ENCODE measurements at regions not wholly inside any gene's neighbourhood (a gene's known extent, or its start where the extent isn't known, plus 50 kb on each side); places are given as distances from the start of the nearest gene placed in this dataset.
"Not testable (repeated sequence)": the region's sequence is repeated elsewhere in the genome, so short reads cannot be mapped to it uniquely, and the experiment has no call there.

- no peak overlapping the region for H3K4me3 ChIP-seq (ENCODE audit: low read length)
- no peak overlapping the region for H3K27ac ChIP-seq (ENCODE audit: low read length)
- peaks cover 3% of the 10 kb centered on the region for H3K4me1 ChIP-seq (ENCODE audit: control insufficient read depth, low read depth, low read length)
- H3K36me3 ChIP-seq (ENCODE audit: control insufficient read depth, low read depth, low read length): no peaks in the 10 kb centered on the region
- no peaks in the 10 kb centered on the region for H3K9me3 ChIP-seq (ENCODE audit: control insufficient read depth, low read depth, low read length)
- no peaks in the 10 kb centered on the region for H3K27me3 ChIP-seq (ENCODE audit: control insufficient read depth, insufficient read depth, low read length)
- no peak overlapping the region for H3K9ac ChIP-seq (ENCODE audit: low read length)
These were observed 436.0 kb downstream of the TMEM38B start for GRCh38 chr9:106130374-106130773.

- H3K9me3 ChIP-seq (ENCODE audit: control insufficient read depth, low read depth, low read length): no peaks in the 10 kb centered on the region
- no peaks in the 10 kb centered on the region for H3K36me3 ChIP-seq (ENCODE audit: control insufficient read depth, low read depth, low read length)
- H3K27me3 ChIP-seq (ENCODE audit: control insufficient read depth, insufficient read depth, low read length): no peaks in the 10 kb centered on the region
- no peaks in the 10 kb centered on the region for H3K4me1 ChIP-seq (ENCODE audit: control insufficient read depth, low read depth, low read length)
- H3K9ac ChIP-seq (ENCODE audit: low read length): no peak overlapping the region
- H3K4me3 ChIP-seq (ENCODE audit: low read length): no peak overlapping the region
- H3K27ac ChIP-seq (ENCODE audit: low read length): no peak overlapping the region
These were observed 449.4 kb downstream of the TMEM38B start for GRCh38 chr9:106143781-106144180.

- Histone ChIP-seq H3K27me3 (ENCODE audit: control insufficient read depth, insufficient read depth, low read length) (no peaks in the 10 kb centered on the region), H3K9ac (ENCODE audit: low read length) (no peak overlapping the region), H3K27ac (ENCODE audit: low read length) (no peak overlapping the region), H3K4me3 (ENCODE audit: low read length) (no peak overlapping the region), H3K4me1 (ENCODE audit: control insufficient read depth, low read depth, low read length) (no peaks in the 10 kb centered on the region), H3K36me3 (ENCODE audit: control insufficient read depth, low read depth, low read length) (no peaks in the 10 kb centered on the region), H3K9me3 (ENCODE audit: control insufficient read depth, low read depth, low read length) (no peaks in the 10 kb centered on the region)
These were observed 451.9 kb downstream of the TMEM38B start for GRCh38 chr9:106146066-106146840.

GRCh38 chr9:106146886-106147285, 452.5 kb downstream of the TMEM38B start:
- no peak overlapping the region for H3K9ac ChIP-seq (ENCODE audit: low read length)
- no peaks in the 10 kb centered on the region for H3K9me3 ChIP-seq (ENCODE audit: control insufficient read depth, low read depth, low read length)
- no peak overlapping the region for H3K4me3 ChIP-seq (ENCODE audit: low read length)
- H3K27me3 ChIP-seq (ENCODE audit: control insufficient read depth, insufficient read depth, low read length): no peaks in the 10 kb centered on the region
- H3K4me1 ChIP-seq (ENCODE audit: control insufficient read depth, low read depth, low read length): no peaks in the 10 kb centered on the region
- H3K36me3 ChIP-seq (ENCODE audit: control insufficient read depth, low read depth, low read length): no peaks in the 10 kb centered on the region
- H3K27ac ChIP-seq (ENCODE audit: low read length): no peak overlapping the region

DNA sequence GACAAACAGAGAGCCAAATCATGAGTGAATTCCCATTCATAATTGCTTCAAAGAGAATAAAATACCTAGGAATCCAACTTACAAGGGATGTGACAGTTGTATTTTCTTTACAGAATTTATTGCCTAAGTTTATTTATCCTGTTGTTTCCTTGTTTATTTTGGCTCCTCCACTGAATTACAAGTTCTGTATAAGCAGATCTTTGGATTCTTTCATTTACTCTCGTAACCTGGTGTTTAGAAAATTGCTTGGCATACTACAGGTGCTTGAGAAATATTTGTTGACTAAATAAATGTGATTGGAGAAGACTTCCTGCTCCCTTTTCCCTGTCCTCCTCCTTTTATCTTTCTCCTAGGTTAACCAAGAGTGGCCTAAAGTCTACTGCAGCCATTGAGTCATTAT, 455.6 kb downstream of the TMEM38B start:
- H3K27ac ChIP-seq (ENCODE audit: low read length): no peak overlapping the region
- H3K9me3 ChIP-seq (ENCODE audit: control insufficient read depth, low read depth, low read length): no peaks in the 10 kb centered on the region
- H3K36me3 ChIP-seq (ENCODE audit: control insufficient read depth, low read depth, low read length): no peaks in the 10 kb centered on the region
- no peaks in the 10 kb centered on the region for H3K27me3 ChIP-seq (ENCODE audit: control insufficient read depth, insufficient read depth, low read length)
- no peaks in the 10 kb centered on the region for H3K4me1 ChIP-seq (ENCODE audit: control insufficient read depth, low read depth, low read length)
- H3K9ac ChIP-seq (ENCODE audit: low read length): no peak overlapping the region
- H3K4me3 ChIP-seq (ENCODE audit: low read length): no peak overlapping the region

- Histone ChIP-seq H3K9ac (ENCODE audit: low read length) (no peak overlapping the region), H3K9me3 (ENCODE audit: control insufficient read depth, low read depth, low read length) (no peaks in the 10 kb centered on the region), H3K36me3 (ENCODE audit: control insufficient read depth, low read depth, low read length) (no peaks in the 10 kb centered on the region), H3K4me1 (ENCODE audit: control insufficient read depth, low read depth, low read length) (no peaks in the 10 kb centered on the region), H3K4me3 (ENCODE audit: low read length) (no peak overlapping the region), H3K27ac (ENCODE audit: low read length) (no peak overlapping the region), H3K27me3 (ENCODE audit: control insufficient read depth, insufficient read depth, low read length) (no peaks in the 10 kb centered on the region)
These were observed 462.1 kb downstream of the TMEM38B start for GRCh38 chr9:106156465-106156864.

- Histone ChIP-seq H3K27me3 (ENCODE audit: control insufficient read depth, insufficient read depth, low read length) (no peaks in the 10 kb centered on the region), H3K9me3 (ENCODE audit: control insufficient read depth, low read depth, low read length) (no peaks in the 10 kb centered on the region), H3K4me1 (ENCODE audit: control insufficient read depth, low read depth, low read length) (no peaks in the 10 kb centered on the region), H3K27ac (ENCODE audit: low read length) (no peak overlapping the region), H3K36me3 (ENCODE audit: control insufficient read depth, low read depth, low read length) (no peaks in the 10 kb centered on the region), H3K4me3 (ENCODE audit: low read length) (no peak overlapping the region), H3K9ac (ENCODE audit: low read length) (no peak overlapping the region)
These were observed 477.9 kb downstream of the TMEM38B start for GRCh38 chr9:106172265-106172664.

GRCh38 chr9:106174346-106174745, 480.0 kb downstream of the TMEM38B start:
- Histone ChIP-seq H3K4me3 (ENCODE audit: low read length) (no peak overlapping the region), H3K4me1 (ENCODE audit: control insufficient read depth, low read depth, low read length) (no peaks in the 10 kb centered on the region), H3K27me3 (ENCODE audit: control insufficient read depth, insufficient read depth, low read length) (no peaks in the 10 kb centered on the region), H3K9me3 (ENCODE audit: control insufficient read depth, low read depth, low read length) (no peaks in the 10 kb centered on the region), H3K36me3 (ENCODE audit: control insufficient read depth, low read depth, low read length) (no peaks in the 10 kb centered on the region), H3K27ac (ENCODE audit: low read length) (no peak overlapping the region), H3K9ac (ENCODE audit: low read length) (no peak overlapping the region)

- no peaks in the 10 kb centered on the region for H3K4me1 ChIP-seq (ENCODE audit: control insufficient read depth, low read depth, low read length)
- H3K4me3 ChIP-seq (ENCODE audit: low read length): no peak overlapping the region
- H3K9ac ChIP-seq (ENCODE audit: low read length): no peak overlapping the region
- no peaks in the 10 kb centered on the region for H3K9me3 ChIP-seq (ENCODE audit: control insufficient read depth, low read depth, low read length)
- H3K27me3 ChIP-seq (ENCODE audit: control insufficient read depth, insufficient read depth, low read length): no peaks in the 10 kb centered on the region
- H3K27ac ChIP-seq (ENCODE audit: low read length): no peak overlapping the region
- H3K36me3 ChIP-seq (ENCODE audit: control insufficient read depth, low read depth, low read length): no peaks in the 10 kb centered on the region
These were observed 482.9 kb downstream of the TMEM38B start for GRCh38 chr9:106177216-106177615.

DNA sequence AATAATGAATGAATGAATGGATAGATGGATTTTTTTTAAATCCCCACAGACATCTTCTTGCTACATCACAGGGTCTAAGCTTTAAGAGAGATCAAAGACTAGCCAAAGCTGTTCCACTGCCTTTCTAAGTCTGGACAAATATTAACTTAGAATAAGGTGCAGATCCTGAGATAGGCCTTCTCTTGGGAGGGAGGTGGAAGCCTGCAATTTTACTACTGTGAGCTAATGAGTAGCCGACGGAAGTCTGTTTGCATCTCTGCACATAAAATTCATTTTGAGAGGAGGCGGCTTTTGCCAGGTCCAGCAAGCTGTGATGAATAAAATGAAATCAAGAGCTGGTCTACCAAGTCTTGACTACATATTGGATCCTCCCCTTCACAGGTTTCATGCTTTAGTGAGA, 484.9 kb downstream of the TMEM38B start:
- H3K36me3 ChIP-seq (ENCODE audit: control insufficient read depth, low read depth, low read length): no peaks in the 10 kb centered on the region
- no peak overlapping the region for H3K9ac ChIP-seq (ENCODE audit: low read length)
- H3K27me3 ChIP-seq (ENCODE audit: control insufficient read depth, insufficient read depth, low read length): no peaks in the 10 kb centered on the region
- no peak overlapping the region for H3K4me3 ChIP-seq (ENCODE audit: low read length)
- H3K9me3 ChIP-seq (ENCODE audit: control insufficient read depth, low read depth, low read length): no peaks in the 10 kb centered on the region
- H3K27ac ChIP-seq (ENCODE audit: low read length): no peak overlapping the region
- no peaks in the 10 kb centered on the region for H3K4me1 ChIP-seq (ENCODE audit: control insufficient read depth, low read depth, low read length)

DNA sequence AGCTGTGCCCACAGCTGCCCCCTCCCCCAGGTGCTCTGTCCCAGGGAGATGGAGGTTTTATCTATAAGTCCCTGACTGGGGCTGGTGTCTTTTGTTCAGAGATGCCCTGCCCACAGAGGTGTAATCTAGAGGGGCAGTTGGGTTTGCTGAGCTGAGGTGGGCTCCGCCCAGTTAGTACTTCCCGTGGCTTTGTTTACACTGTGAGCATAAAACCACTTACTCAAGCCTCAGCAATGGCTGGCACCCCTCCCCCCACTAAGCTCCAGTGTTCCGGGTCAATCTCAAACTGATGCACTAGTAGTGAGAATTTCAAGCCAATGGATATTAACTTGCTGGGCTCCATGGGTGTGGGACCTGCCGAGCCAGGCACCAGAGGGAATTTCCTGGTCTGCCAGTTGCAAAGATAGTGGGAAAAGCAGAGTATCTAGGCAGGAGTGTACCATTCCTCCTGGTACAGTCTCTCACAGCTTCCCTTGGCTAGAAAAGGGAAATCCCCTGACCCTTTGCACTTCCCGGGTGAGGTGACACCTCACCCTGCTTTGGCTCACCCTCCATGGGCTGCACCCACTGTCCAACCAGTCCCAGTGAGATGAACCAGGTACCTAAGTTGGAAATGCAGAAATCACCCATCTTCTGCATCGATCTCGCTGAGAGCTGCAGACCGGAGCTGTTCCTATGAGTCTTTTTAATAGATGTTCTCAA, 509.6 kb downstream of the TMEM38B start:
- H3K9ac ChIP-seq (ENCODE audit: low read length); H3K4me3 ChIP-seq (ENCODE audit: low read length); H3K4me1 ChIP-seq (ENCODE audit: control insufficient read depth, low read depth, low read length); H3K9me3 ChIP-seq (ENCODE audit: control insufficient read depth, low read depth, low read length); H3K36me3 ChIP-seq (ENCODE audit: control insufficient read depth, low read depth, low read length); H3K27ac ChIP-seq (ENCODE audit: low read length); H3K27me3 ChIP-seq (ENCODE audit: control insufficient read depth, insufficient read depth, low read length): not testable (repeated sequence)

- no peaks in the 10 kb centered on the region for H3K9me3 ChIP-seq (ENCODE audit: control insufficient read depth, low read depth, low read length)
- H3K36me3 ChIP-seq (ENCODE audit: control insufficient read depth, low read depth, low read length): no peaks in the 10 kb centered on the region
- H3K27me3 ChIP-seq (ENCODE audit: control insufficient read depth, insufficient read depth, low read length): no peaks in the 10 kb centered on the region
- H3K9ac ChIP-seq (ENCODE audit: low read length): no peak overlapping the region
- no peak overlapping the region for H3K27ac ChIP-seq (ENCODE audit: low read length)
- H3K4me1 ChIP-seq (ENCODE audit: control insufficient read depth, low read depth, low read length): no peaks in the 10 kb centered on the region
- H3K4me3 ChIP-seq (ENCODE audit: low read length): no peak overlapping the region
These were observed 513.0 kb downstream of the TMEM38B start for GRCh38 chr9:106207298-106207697.
